ENCODE measurements at regions not wholly inside any gene's neighbourhood (a gene's known extent, or its start where the extent isn't known, plus 50 kb on each side); places are given as distances from the start of the nearest gene placed in this dataset.

DNA sequence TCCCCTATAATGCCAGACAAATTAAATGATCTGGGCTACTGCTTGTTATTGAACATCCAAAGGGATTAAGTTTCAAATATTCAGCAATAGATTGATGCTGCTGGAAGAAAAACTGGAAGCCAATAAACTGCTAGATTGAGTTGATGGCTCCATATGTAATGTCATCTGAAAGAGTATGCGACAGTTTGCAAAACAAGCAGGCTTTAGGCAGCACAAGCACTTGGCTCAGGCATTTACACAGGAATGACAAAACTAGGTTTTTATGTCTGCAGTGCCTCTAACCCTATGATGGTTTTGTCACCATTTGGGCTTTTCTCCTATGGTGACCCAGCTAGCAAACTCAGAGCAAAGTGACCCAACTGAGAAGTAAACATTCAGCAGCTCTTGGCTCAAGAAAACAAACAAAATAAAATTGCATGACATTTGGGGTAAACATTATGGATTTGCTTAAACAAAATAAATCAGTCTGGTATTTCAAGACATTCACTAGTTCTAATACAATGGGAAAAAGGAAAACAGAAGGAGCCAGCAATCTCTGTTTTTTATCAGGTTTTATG, 978.5 kb downstream of the DTWD2 start:
- ATAC-seq = no peak
- intact Hi-C loops (cut with DNase I) = no loop called here
- Histone ChIP-seq H3K4me3 (no peak overlapping the region), H3K4me1 (no peaks in the 10 kb centered on the region), H3K27ac (no peak overlapping the region), H3K36me3 (no peaks in the 10 kb centered on the region), H3K27me3 (no peaks in the 10 kb centered on the region), H3K9me3 (no peaks in the 10 kb centered on the region)
- TF ChIP-seq, protein P1, sequence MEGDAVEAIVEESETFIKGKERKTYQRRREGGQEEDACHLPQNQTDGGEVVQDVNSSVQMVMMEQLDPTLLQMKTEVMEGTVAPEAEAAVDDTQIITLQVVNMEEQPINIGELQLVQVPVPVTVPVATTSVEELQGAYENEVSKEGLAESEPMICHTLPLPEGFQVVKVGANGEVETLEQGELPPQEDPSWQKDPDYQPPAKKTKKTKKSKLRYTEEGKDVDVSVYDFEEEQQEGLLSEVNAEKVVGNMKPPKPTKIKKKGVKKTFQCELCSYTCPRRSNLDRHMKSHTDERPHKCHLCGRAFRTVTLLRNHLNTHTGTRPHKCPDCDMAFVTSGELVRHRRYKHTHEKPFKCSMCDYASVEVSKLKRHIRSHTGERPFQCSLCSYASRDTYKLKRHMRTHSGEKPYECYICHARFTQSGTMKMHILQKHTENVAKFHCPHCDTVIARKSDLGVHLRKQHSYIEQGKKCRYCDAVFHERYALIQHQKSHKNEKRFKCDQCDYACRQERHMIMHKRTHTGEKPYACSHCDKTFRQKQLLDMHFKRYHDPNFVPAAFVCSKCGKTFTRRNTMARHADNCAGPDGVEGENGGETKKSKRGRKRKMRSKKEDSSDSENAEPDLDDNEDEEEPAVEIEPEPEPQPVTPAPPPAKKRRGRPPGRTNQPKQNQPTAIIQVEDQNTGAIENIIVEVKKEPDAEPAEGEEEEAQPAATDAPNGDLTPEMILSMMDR (IDR thresholded peaks at IDR 0.05) = no peak
- no peak for DNase-seq

DNA sequence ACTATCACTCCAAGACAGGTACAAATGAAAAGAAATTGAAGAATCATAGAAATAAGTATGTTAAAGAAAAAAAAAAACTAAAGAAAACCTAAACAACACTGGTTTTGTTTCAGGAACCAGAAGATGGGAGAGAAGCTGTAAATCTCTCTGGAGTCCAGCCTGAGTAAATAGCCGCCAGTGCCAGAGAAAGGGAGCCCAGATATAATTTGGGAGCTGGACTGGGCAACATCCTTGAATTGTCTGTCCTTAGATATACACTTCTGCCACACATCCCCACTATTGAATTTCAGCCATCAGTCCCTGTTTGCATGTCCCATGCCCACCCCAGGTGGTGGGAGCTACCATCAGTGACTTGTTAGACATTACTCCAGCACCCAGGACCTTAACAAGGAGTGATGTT, 979.6 kb downstream of the DTWD2 start:
- Histone ChIP-seq H3K9me3 (no peaks in the 10 kb centered on the region), H3K4me3 (no peak overlapping the region), H3K4me1 (no peaks in the 10 kb centered on the region), H3K27ac (no peak overlapping the region), H3K27me3 (no peaks in the 10 kb centered on the region), H3K36me3 (no peaks in the 10 kb centered on the region)
- DNase-seq (no peak), ATAC-seq (no peak)
- intact Hi-C loops (cut with DNase I) = no loop called here
- TF ChIP-seq, protein P1 (IDR thresholded peaks at IDR 0.05) = no peak

DNA sequence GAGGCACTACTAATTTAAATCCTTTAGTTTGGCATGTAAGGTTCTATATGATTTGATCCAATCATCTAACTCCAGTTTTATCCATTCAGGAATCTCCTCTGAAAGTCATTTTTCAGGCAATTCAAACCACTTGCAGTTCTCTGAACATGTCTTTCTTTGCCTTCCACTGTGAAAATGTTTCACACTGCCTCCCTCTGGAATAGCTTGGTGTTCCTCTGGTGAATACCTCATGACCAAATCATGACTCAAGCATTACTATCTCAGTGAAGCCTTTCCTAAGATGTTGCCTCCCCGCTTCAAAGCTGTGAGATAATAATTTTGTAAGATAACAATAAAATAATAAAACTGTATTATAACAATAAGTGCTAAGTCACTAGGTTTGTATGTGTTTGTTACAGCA, 981.1 kb downstream of the DTWD2 start:
- no peaks in the 10 kb centered on the region for H3K4me1 ChIP-seq
- intact Hi-C loops (cut with DNase I) = no loop called here
- no peaks in the 10 kb centered on the region for H3K27me3 ChIP-seq
- H3K27ac ChIP-seq = no peak overlapping the region
- TF ChIP-seq, protein P1 (IDR thresholded peaks at IDR 0.05) = no peak
- ATAC-seq = no peak
- H3K36me3 ChIP-seq = no peaks in the 10 kb centered on the region
- no peak overlapping the region for H3K4me3 ChIP-seq
- DNase-seq = no peak
- H3K9me3 ChIP-seq = no peaks in the 10 kb centered on the region

DNA sequence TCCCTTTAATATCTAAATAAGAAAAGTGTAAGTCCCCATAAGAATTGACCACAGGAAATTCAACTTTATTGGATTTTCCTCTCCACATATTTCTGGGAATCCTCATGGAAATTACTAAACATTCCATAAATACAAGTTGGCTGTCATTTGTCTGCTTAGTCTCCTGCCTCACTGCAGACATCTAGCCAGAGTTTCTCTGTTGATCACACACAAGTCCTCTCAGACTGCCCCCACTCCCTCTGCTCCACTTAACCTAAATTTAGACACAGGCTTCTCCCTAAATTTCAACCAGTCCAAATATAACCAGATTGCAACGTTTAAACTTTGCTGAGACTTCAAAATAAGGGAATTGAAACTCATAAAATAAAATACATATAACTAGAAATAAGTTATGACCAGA, 982.1 kb downstream of the DTWD2 start:
- intact Hi-C loops (cut with DNase I) = no loop called here
- Histone ChIP-seq H3K27me3 (no peaks in the 10 kb centered on the region), H3K4me3 (no peak overlapping the region), H3K27ac (no peak overlapping the region), H3K4me1 (no peaks in the 10 kb centered on the region), H3K9me3 (no peaks in the 10 kb centered on the region), H3K36me3 (no peaks in the 10 kb centered on the region)
- TF ChIP-seq, protein P1 (IDR thresholded peaks at IDR 0.05) = no peak
- no peak for DNase-seq
- ATAC-seq = no peak

DNA sequence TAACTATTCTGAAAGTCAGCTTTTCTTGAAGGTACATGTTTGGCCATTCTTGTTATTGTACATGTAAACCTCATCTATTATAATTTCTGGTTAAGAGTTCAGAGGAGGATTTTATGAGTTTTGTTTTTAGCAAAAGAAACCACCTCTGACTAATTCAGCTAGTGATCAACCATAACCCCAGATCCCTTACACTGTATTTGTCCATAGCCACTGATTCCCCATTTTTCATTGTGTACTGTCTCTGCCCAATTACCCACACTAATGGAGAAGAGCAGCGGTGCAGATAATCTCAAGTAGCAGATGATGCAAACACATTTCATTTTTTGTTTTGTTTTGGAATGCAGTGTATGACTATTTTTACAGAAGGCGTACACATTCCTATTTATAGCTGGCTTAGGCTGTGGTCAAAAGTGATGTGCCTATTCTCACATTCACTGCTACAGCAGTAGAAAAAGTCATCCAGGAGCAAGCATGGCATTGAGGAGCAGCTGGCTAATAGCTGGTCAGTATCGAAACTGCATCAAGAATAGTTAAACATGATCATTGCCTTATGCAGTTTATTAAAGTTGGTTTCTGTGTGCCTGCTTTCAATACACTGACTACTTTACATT, 988.3 kb downstream of the DTWD2 start:
- no peak for ATAC-seq
- TF ChIP-seq, protein P1 (IDR thresholded peaks at IDR 0.05) = no peak
- H3K27ac ChIP-seq = no peak overlapping the region
- H3K4me3 ChIP-seq = no peak overlapping the region
- no peaks in the 10 kb centered on the region for H3K4me1 ChIP-seq
- DNase-seq = no peak
- no peaks in the 10 kb centered on the region for H3K27me3 ChIP-seq
- H3K9me3 ChIP-seq = no peaks in the 10 kb centered on the region
- intact Hi-C loops (cut with DNase I) = no loop called here
- no peaks in the 10 kb centered on the region for H3K36me3 ChIP-seq

DNA sequence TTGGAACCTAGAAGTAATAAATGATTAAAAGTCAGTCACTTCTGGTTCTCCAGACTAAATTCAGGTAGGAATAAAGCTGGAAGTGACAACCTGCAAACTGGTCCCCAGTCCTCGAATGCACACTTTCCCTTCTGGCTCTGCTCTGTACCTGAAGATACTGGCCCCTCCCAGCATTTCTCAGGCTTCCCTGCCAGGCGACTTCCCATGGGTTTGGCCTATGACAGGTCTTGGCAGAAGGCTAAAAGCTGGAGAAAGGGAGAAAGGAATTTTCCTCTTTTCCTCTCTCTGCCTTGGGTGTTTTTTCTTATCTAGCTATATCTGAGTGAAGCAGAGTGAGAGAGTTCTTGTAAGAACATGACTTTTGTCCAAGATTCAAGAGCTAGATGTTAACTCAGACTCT, 1005.7 kb downstream of the DTWD2 start:
- Histone ChIP-seq H3K27ac (no peak overlapping the region), H3K4me3 (no peak overlapping the region), H3K36me3 (no peaks in the 10 kb centered on the region), H3K4me1 (no peaks in the 10 kb centered on the region), H3K9me3 (no peaks in the 10 kb centered on the region), H3K27me3 (no peaks in the 10 kb centered on the region)
- intact Hi-C loops (cut with DNase I) = no loop called here
- ATAC-seq (no peak), DNase-seq (no peak)
- TF ChIP-seq, protein P1 (IDR thresholded peaks at IDR 0.05) = no peak
